GM19395 (cell line): ENCODE measurements at regions not wholly inside any gene's neighbourhood (a gene's known extent, or its start where the extent isn't known, plus 50 kb on each side); places are given as distances from the start of the nearest gene placed in this dataset.
"Not testable (repeated sequence)": the region's sequence is repeated elsewhere in the genome, so short reads cannot be mapped to it uniquely, and the experiment has no call there.

Source experiments
- ATAC-seq: cut with Tn5 transposase; IDR thresholded peaks from one replicate; pipeline ENCODE4 v1.9.1; 2021; ENCODE audit warnings: mild to moderate bottlenecking, moderate library complexity; ENCODE audit not compliant: unreplicated experiment

DNA sequence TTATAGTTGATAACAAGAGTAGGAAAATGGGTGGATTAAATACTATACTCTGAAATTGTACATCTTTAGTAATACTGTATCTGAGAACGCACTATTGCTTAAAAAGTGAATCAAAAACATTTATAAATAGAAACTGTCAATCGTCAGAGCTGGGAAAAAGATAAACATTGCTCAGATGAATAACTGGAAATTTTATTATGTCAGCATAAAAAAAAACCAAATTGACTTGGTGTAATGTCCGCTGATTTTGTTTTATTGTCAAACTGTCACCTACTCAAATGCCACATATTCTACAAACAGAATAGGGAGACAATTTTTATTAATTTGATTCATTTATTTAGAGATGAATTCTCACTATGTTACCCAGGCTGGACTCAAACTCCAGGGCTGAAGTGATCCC lies 109.3 kb upstream of the TMTC1 start:
- ATAC-seq, result no peak

DNA sequence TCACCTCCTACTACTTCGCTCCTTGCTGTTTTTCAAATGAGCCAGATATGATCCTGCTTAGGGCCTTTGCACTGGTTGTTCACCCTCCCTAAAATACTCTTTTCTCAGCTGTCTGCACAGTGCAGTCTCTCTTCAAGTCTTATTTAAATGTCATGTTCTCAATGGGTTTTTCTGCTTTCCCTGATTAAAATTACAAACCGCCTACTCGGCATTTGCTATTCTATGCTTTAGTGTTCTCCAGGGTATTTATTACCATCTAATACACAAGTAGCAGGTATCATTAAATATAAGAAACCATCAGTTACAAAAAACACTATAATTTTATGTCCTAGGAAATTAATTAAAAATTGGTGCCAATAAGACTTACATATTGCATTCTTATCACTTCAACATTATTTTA lies 108.0 kb upstream of the TMTC1 start:
- ATAC-seq, result no peak

- no peak for ATAC-seq
These were observed 106.0 kb upstream of the TMTC1 start for GRCh38 chr12:29889737-29890136.

GRCh38 chr12:29888777-29889176 lies 105.0 kb upstream of the TMTC1 start:
- no peak for ATAC-seq

DNA sequence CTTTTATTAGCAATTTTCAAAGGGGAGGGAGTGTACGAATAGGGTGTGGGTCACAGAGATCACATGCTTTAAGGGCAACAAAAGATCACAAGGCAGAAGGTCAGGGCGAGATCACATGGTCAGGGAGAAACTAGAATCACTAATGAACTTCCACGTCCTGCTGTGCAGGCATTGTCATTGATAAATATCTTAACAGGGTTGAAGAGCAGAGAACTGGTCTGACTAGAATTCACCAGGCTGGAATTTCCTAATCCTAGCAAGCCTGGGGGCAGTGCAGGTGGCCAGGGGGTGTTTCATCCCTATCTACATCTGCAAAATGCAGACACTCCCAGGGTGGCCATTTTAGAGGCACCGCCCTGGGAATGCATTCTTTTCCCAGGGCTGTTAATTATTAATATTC lies 101.2 kb upstream of the TMTC1 start:
- ATAC-seq, result not testable (repeated sequence)

GRCh38 chr12:29883941-29884554 lies 100.3 kb upstream of the TMTC1 start:
- ATAC-seq, result no peak

GRCh38 chr12:29883525-29883924 lies 99.8 kb upstream of the TMTC1 start:
- ATAC-seq, result no peak

- ATAC-seq, result no peak
These were observed 99.1 kb upstream of the TMTC1 start for GRCh38 chr12:29882846-29883245.

- no peak for ATAC-seq
These were observed 97.2 kb upstream of the TMTC1 start for GRCh38 chr12:29880987-29881386.

- ATAC-seq, result no peak
These were observed 96.0 kb upstream of the TMTC1 start for GRCh38 chr12:29879606-29880308.

GRCh38 chr12:29869946-29870345 lies 86.2 kb upstream of the TMTC1 start:
- ATAC-seq, result no peak

GRCh38 chr12:29867823-29868222 lies 84.1 kb upstream of the TMTC1 start:
- no peak for ATAC-seq

GRCh38 chr12:29863665-29864064 lies 79.9 kb upstream of the TMTC1 start:
- ATAC-seq, result no peak

DNA sequence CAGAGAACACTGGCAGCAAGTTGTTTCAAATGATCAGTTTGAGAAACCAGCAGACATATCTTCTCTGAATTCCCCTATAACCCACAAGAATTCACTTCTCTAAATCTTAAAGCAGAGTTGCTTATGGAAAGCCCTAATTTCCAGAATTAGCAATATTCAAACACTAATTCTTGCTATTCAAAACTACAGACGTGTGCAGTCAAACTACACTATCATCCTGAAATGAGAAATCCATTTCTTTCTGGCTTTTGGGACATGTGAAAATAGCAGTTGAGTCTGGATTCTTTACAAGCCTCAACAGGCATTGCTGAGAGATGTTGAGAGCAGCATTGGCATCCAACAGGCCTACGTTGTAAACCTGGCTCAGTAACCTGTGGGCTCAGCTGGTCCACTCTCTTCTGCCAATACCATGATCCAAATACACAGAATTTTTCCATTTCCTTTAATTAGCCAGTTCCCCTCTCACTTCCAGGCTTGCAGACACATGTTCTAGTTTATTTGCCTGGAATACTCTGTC lies 74.6 kb upstream of the TMTC1 start:
- ATAC-seq, result no peak

DNA sequence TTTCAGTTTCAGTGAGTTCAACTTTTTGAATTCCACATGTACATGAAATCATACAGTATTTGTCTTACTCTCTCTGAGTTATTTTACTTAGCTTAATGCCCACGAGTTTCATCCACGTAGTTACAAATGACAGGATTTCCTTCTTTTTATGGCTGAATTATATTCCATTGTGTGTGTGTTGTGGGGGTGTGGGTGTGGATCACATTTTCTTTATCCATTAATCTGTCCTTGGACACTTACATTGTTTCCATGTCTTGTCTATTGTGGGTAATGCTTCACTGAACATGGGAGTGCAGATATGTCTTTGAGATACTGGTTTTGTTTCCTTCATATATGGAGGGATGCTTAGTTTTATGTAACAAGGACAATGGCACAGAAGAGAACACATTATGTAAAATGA lies 63.5 kb upstream of the TMTC1 start:
- no peak for ATAC-seq

- ATAC-seq, result no peak
These were observed 60.9 kb upstream of the TMTC1 start for GRCh38 chr12:29844667-29845066.

DNA sequence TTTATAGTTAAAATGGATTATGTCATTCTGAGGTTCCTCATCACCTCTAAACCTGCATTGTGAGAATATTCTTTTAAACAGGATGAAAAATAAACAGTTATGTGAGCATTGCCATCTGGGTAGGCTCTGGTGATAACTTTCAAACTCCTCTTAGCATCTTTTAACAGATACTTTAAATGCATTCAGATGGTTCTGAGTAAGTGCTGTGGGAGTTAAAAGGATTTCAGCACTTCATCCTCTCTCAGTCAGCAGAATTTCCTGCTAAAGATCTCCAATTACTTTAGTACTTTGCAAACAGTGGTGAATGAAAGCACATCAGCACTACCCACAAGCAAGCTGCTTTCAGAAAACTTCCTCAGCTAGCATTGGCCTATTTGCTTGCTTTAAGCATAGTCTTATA lies 59.3 kb upstream of the TMTC1 start:
- ATAC-seq, result no peak

GRCh38 chr12:29838768-29839167 lies 55.0 kb upstream of the TMTC1 start:
- ATAC-seq, result no peak
